K562 (cell line): ENCODE measurements at regions not wholly inside any gene's neighbourhood (a gene's known extent, or its start where the extent isn't known, plus 50 kb on each side); places are given as distances from the start of the nearest gene placed in this dataset.

Experiments
- ATAC-seq: fragments of 200-7000 bp; cut with Tn5 transposase; 3 replicates; pipeline ENCODE4 v1.9.1; 2020; ENCODE audit warnings: moderate library complexity
- BruUV-seq: library from RNA; stranded (reverse); fragments of 400-500 nt; replicated peaks from 2 replicates; lab custom pipeline; 2021; lab: Mats Ljungman, UMichigan
- CTCF ChIA-PET: fragments of 300-600 bp; formaldehyde crosslinking; extraction: SDS; loops from one replicate; lab custom pipeline; 2021; ENCODE audit warnings: low intra/inter-chr PET ratio; lab: Yijun Ruan, JAX
- POLR2A ChIA-PET: fragments of 300-600, 350-650 bp; sonication (Branson Sonifier 250); formaldehyde crosslinking; extraction: SDS; loops from one replicate; lab custom pipeline; 2021; ENCODE audit warnings: antibody characterized with exemption, inconsistent platforms; lab: Yijun Ruan, JAX
- DNase-seq, 4 experiments: peaks; one replicate each; pipeline versions ENCODE4 v3.0.0 to v3.0.0-alpha.2; 2011 to 2018; ENCODE audit warnings: low spot score in 3 of 4, mixed read lengths in 3 of 4; ENCODE audit errors: extremely low read depth in 1 of 4
- FAIRE-seq: peaks from 2 replicates; lab custom pipeline; 2011; peaks lifted over from hg19 to GRCh38; lab: Jason Lieb, UNC
- H2AFZ ChIP-seq: 2 replicates; pipeline ENCODE4 v1.6.0; 2011; ENCODE audit warnings: low read depth, low read length, control low read depth, inconsistent platforms
- H3K27ac ChIP-seq: fragments of 200-600 bp; 3 replicates; pipeline ENCODE4 v1.8.0; 2011; ENCODE audit warnings: low read depth, mild to moderate bottlenecking, control low read depth, inconsistent platforms, low read length, moderate library complexity, mixed read lengths; ENCODE audit errors: extremely low read depth
- H3K27me3 ChIP-seq, 2 experiments: fragments of 300-600 bp in 1 of 2; 2 replicates in 1 of 2; 3 replicates in 1 of 2; pipeline versions ENCODE4 v1.6.0 to v1.8.0; 2011; ENCODE audit warnings: inconsistent platforms in 2 of 2, low read length in 2 of 2, mild to moderate bottlenecking in 1 of 2, mixed read lengths in 1 of 2, moderate library complexity in 1 of 2; ENCODE audit not compliant: control insufficient read depth in 2 of 2, insufficient read depth in 2 of 2
- H3K36me3 ChIP-seq: fragments of 300-600 bp; 3 replicates; pipeline ENCODE4 v1.8.0; 2011; ENCODE audit warnings: mild to moderate bottlenecking, low read length, inconsistent platforms; ENCODE audit not compliant: control insufficient read depth, insufficient read depth
- H3K4me1 ChIP-seq, 2 experiments: fragments of 200-600 bp in 1 of 2; replicated peaks in 1 of 2; 2 replicates in 1 of 2; 3 replicates in 1 of 2; pipeline versions ENCODE4 v1.5.1 to v1.8.0; 2011; ENCODE audit warnings: inconsistent platforms in 2 of 2, low read length in 2 of 2, mild to moderate bottlenecking in 1 of 2, mixed read lengths in 1 of 2, moderate library complexity in 1 of 2; ENCODE audit not compliant: control insufficient read depth in 2 of 2, insufficient read depth in 2 of 2
- H3K4me2 ChIP-seq: 2 replicates; pipeline ENCODE4 v1.6.1; 2011; ENCODE audit warnings: low read length, control low read depth, inconsistent platforms, mixed read lengths; ENCODE audit not compliant: insufficient read depth
- H3K4me3 ChIP-seq: fragments of 200-600 bp; sonication (generic), shearing (Covaris generic); 2 replicates; pipeline ENCODE4 v1.5.1; 2016; ENCODE audit warnings: control low read depth, inconsistent platforms
- H3K79me2 ChIP-seq: fragments of 200-600 bp; 3 replicates; pipeline ENCODE4 v1.8.0; 2011; ENCODE audit warnings: low read length, inconsistent platforms; ENCODE audit not compliant: control insufficient read depth, insufficient read depth
- H3K9ac ChIP-seq, 2 experiments: 2 replicates each; pipeline versions ENCODE4 v1.6.0 to v1.6.1; 2011; ENCODE audit warnings: low read depth in 2 of 2, low read length in 2 of 2, control low read depth in 1 of 2, inconsistent platforms in 1 of 2, mild to moderate bottlenecking in 1 of 2, mixed read lengths in 1 of 2; ENCODE audit not compliant: insufficient read depth in 1 of 2
- H3K9me1 ChIP-seq: one replicate; pipeline ENCODE4 v1.6.0; 2011; ENCODE audit warnings: inconsistent platforms, mild to moderate bottlenecking, low read length, moderate library complexity; ENCODE audit not compliant: control insufficient read depth, insufficient read depth
- H3K9me3 ChIP-seq: replicated peaks from 2 replicates; pipeline ENCODE4 v1.5.1; 2011; ENCODE audit warnings: low read depth, low read length, inconsistent platforms; ENCODE audit not compliant: control insufficient read depth, insufficient read depth
- H4K20me1 ChIP-seq: replicated peaks from 2 replicates; pipeline ENCODE4 v1.6.1; 2011; ENCODE audit warnings: low read length, inconsistent platforms, mixed read lengths; ENCODE audit not compliant: control insufficient read depth, insufficient read depth
- EGR1 ChIP-seq: fragments of 450-650 bp; conservative IDR thresholded peaks from 2 replicates; pipeline ENCODE4 v1.6.1; 2017; ENCODE audit warnings: mild to moderate bottlenecking
- ETV5 ChIP-seq: sonication (generic); formaldehyde crosslinking; IDR thresholded peaks from 2 replicates; pipeline ENCODE4 v1.4.0; 2020; ENCODE audit warnings: low read depth, mild to moderate bottlenecking, missing genetic modification reagents
- ETV6 ChIP-seq, 3 experiments: fragments of 150-350 bp in 1 of 3; sonication (generic) in 1 of 3; formaldehyde crosslinking in 1 of 3; IDR thresholded peaks; 2 replicates each; pipeline versions ENCODE4 v1.6.1 to v1.8.0; 2014 to 2022; ENCODE audit warnings: borderline replicate concordance in 2 of 3, low read depth in 2 of 3, antibody characterized with exemption in 1 of 3, low read length in 1 of 3, mild to moderate bottlenecking in 1 of 3, missing genetic modification reagents in 1 of 3
- FUS ChIP-seq: fragments of 200-400 bp; formaldehyde crosslinking; optimal IDR thresholded peaks from 2 replicates; pipeline ENCODE3; 2017; ENCODE audit warnings: low read depth, low read length
- JUNB ChIP-seq: fragments of 450-650 bp; formaldehyde crosslinking; conservative IDR thresholded peaks from 2 replicates; pipeline ENCODE4 v1.4.0; 2020; ENCODE audit warnings: mild to moderate bottlenecking
- NR2C2 ChIP-seq, 2 experiments: fragments of 200-800 bp in 1 of 2; sonication (Bioruptor generic) in 1 of 2; sonication (generic) in 1 of 2; formaldehyde crosslinking in 1 of 2; IDR thresholded peaks; 2 replicates each; pipeline versions ENCODE4 v1.6.1 to v1.8.0; 2016 to 2022; ENCODE audit warnings: mild to moderate bottlenecking in 1 of 2, missing compliant biosample characterization in 1 of 2, missing genetic modification characterization in 1 of 2, missing genetic modification reagents in 1 of 2
- PHTF2 ChIP-seq: fragments of 250-450 bp; sonication (Bioruptor Pico); IDR thresholded peaks from 2 replicates; pipeline ENCODE4 v1.5.0; 2021; ENCODE audit warnings: mild to moderate bottlenecking
- POLR2AphosphoS2 ChIP-seq: IDR thresholded peaks from 2 replicates; pipeline ENCODE4 v1.6.1; 2012; ENCODE audit warnings: low read length, improper control_type of control experiment
- SMAD3 ChIP-seq: fragments of 450-650 bp; formaldehyde crosslinking; conservative IDR thresholded peaks from 2 replicates; pipeline ENCODE4 v1.4.0; 2020; ENCODE audit warnings: mild to moderate bottlenecking
- TCF7L2 ChIP-seq: fragments of 150-350 bp; IDR thresholded peaks from 2 replicates; pipeline ENCODE4 v1.6.1; 2016; ENCODE audit warnings: low read depth, mild to moderate bottlenecking, low read length, moderate library complexity
- THRAP3 ChIP-seq: fragments of 450-650 bp; IDR thresholded peaks from 2 replicates; pipeline ENCODE4 v1.6.1; 2016; ENCODE audit warnings: mild to moderate bottlenecking, inconsistent platforms, borderline replicate concordance
- ZNF445 ChIP-seq: fragments of 250-450 bp; sonication (Bioruptor Pico); IDR thresholded peaks from 2 replicates; pipeline ENCODE4 v1.4.0; 2020; ENCODE audit warnings: low read depth, mild to moderate bottlenecking, moderate library complexity
- ZNF695 ChIP-seq: fragments of 450-650 bp; formaldehyde crosslinking; IDR thresholded peaks from 2 replicates; pipeline ENCODE4 v1.4.0; 2020; ENCODE audit warnings: mild to moderate bottlenecking, moderate library complexity
- ZNF764 ChIP-seq: fragments of 250-450 bp; sonication (Bioruptor Pico); IDR thresholded peaks from 2 replicates; pipeline ENCODE4 v1.4.0; 2020; ENCODE audit warnings: low read depth, mild to moderate bottlenecking, moderate library complexity
- WGBS: fragments of 100-300 bp; shearing (Covaris generic); methylation state at CpG from one replicate; pipeline ENCODE4 v1.1.6; 2016; ENCODE audit warnings: low coverage, mixed read lengths; ENCODE audit not compliant: insufficient coverage; ENCODE audit errors: missing lambda C conversion rate; 5-methylcytosine and 5-hydroxymethylcytosine counted together
- in situ Hi-C: fragments of 300-500 bp; cut with MboI; formaldehyde crosslinking; loops from 4 replicates; pipeline ENCODE4 v1.15.0; 2018; ENCODE audit warnings: inconsistent platforms, mixed read lengths
- intact Hi-C: fragments of 100-400 bp; cut with micrococcal nuclease; formaldehyde crosslinking; loops from 2 replicates; pipeline ENCODE4 v1.14.2; 2022

- no peak for FAIRE-seq
- no peaks in the 10 kb centered on the region for H3K36me3 ChIP-seq
- H2AFZ ChIP-seq: no peak overlapping the region
- DNase-seq: no peak
- TF ChIP-seq NR2C2 (CRISPR knock-in tag; IDR thresholded peaks at IDR 0.05) (no peak), NR2C2 (tag; IDR thresholded peaks at IDR 0.05) (no peak), SMAD3 (CRISPR knock-in tag) (no peak), ETV5 (no peak), ZNF695 (CRISPR knock-in tag) (no peak), EGR1 (no peak), TCF7L2 (no peak), POLR2AphosphoS2 (no peak), JUNB (CRISPR knock-in tag) (no peak), ZNF445 (CRISPR knock-in tag) (no peak), ETV6 (IDR thresholded peaks at IDR 0.05; ENCODE audit: borderline replicate concordance in 1 of 2, low read depth in 2 of 2, low read length in 1 of 2) (no peak), ETV6 (CRISPR knock-in tag; IDR thresholded peaks at IDR 0.05; ENCODE audit: borderline replicate concordance) (no peak), ZNF764 (no peak), PHTF2 (CRISPR knock-in tag) (no peak), FUS (no peak), THRAP3 (no peak)
- H3K4me3 ChIP-seq: no peak overlapping the region
- H3K4me1 ChIP-seq: peaks cover 0 to 4% of the 10 kb centered on the region in 2 experiments; a peak in 2 of 5 replicates
- CTCF ChIA-PET: no interaction called here
- no TSS peak for BruUV-seq
- WGBS: 0% methylated on average over 3 of the region's 3 CpGs
- H3K9ac ChIP-seq: no peak overlapping the region
- H3K79me2 ChIP-seq: no peaks in the 10 kb centered on the region
- in situ Hi-C loops: no loop called here
- H3K4me2 ChIP-seq: no peak overlapping the region
- no peaks in the 10 kb centered on the region for H3K9me1 ChIP-seq
- no peak for ATAC-seq
- H3K27me3 ChIP-seq: peaks cover 10 to 63% of the 10 kb centered on the region in 2 experiments; a peak in 4 of 5 replicates
- intact Hi-C loops: no loop called here
- no peaks in the 10 kb centered on the region for H4K20me1 ChIP-seq
- H3K9me3 ChIP-seq: no peaks in the 10 kb centered on the region
- POLR2A ChIA-PET: interaction anchor here (0.6 to 1.3 kb wide), 3 partner anchors 9 to 65 kb away, joined by 3 to 6 read pairs (median 5); no protein-coding TSS in a partner anchor
- H3K27ac ChIP-seq: no peak overlapping the region
Measured at GRCh38 chr5:138659561-138659960, 84.4 kb upstream of the HSPA9 start.
